ENCODE measurements at regions not wholly inside any gene's neighbourhood (a gene's known extent, or its start where the extent isn't known, plus 50 kb on each side); places are given as distances from the start of the nearest gene placed in this dataset.

- Histone ChIP-seq H3K36me3 (ENCODE audit: low read depth) (no peaks in the 10 kb centered on the region), H3K9me3 (no peaks in the 10 kb centered on the region), H3K4me1 (ENCODE audit: low read depth) (no peaks in the 10 kb centered on the region), H3K4me3 (no peak overlapping the region)
- intact Hi-C loops (cut with DNase I, micrococcal nuclease) = no loop called here
- TF ChIP-seq CTCF (IDR thresholded peaks at IDR 0.05) = no peak
- no peak for ATAC-seq
- DNase-seq = no peak
These were observed 109.8 kb upstream of the POU3F2 start for GRCh38 chr6:98724537-98724936.

DNA sequence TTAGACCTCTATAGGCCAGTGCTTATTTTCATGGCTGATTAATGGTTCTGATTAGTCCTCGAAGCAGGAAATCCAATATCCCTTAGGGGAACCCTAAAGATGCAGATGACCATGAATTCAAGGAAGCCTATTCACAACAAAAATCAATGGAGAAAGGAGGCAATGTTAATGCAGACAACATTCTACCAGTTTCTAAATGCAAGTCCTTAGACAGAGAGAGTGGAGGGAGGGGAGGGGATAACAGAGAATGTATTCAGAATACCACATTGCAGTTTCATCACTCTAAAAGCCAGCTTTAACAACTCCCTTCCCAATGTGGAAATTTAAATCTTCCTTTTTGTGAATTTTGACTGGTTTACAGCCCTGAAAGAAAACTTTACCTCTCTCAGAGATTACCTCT, 87.1 kb upstream of the POU3F2 start:
- intact Hi-C loops (cut with DNase I, micrococcal nuclease) = no loop called here
- H3K36me3 ChIP-seq (ENCODE audit: low read depth) = no peaks in the 10 kb centered on the region
- DNase-seq (no peak), ATAC-seq (no peak)
- TF ChIP-seq CTCF (IDR thresholded peaks at IDR 0.05) = no peak
- H3K9me3 ChIP-seq = no peaks in the 10 kb centered on the region
- no peak overlapping the region for H3K4me3 ChIP-seq
- H3K4me1 ChIP-seq (ENCODE audit: low read depth) = no peaks in the 10 kb centered on the region

GRCh38 chr6:98747960-98748359, 86.4 kb upstream of the POU3F2 start:
- TF ChIP-seq CTCF (IDR thresholded peaks at IDR 0.05) = no peak
- ATAC-seq (no peak), DNase-seq (no peak)
- H3K4me1 ChIP-seq (ENCODE audit: low read depth) = no peaks in the 10 kb centered on the region
- no peaks in the 10 kb centered on the region for H3K9me3 ChIP-seq
- H3K36me3 ChIP-seq (ENCODE audit: low read depth) = no peaks in the 10 kb centered on the region
- intact Hi-C loops (cut with DNase I, micrococcal nuclease) = no loop called here
- H3K4me3 ChIP-seq = no peak overlapping the region

- DNase-seq (no peak), ATAC-seq (no peak)
- Histone ChIP-seq H3K36me3 (ENCODE audit: low read depth) (no peaks in the 10 kb centered on the region), H3K9me3 (no peaks in the 10 kb centered on the region), H3K4me3 (no peak overlapping the region), H3K4me1 (ENCODE audit: low read depth) (peaks cover 2% of the 10 kb centered on the region)
- intact Hi-C loops (cut with DNase I, micrococcal nuclease) = no loop called here
- TF ChIP-seq CTCF (IDR thresholded peaks at IDR 0.05) = no peak
These were observed 74.9 kb upstream of the POU3F2 start for GRCh38 chr6:98759459-98759858.

GRCh38 chr6:98764373-98764911, 69.9 kb upstream of the POU3F2 start:
- ATAC-seq = no peak
- no peak overlapping the region for H3K4me3 ChIP-seq
- TF ChIP-seq CTCF (IDR thresholded peaks at IDR 0.05) = no peak
- no peaks in the 10 kb centered on the region for H3K9me3 ChIP-seq
- no peak for DNase-seq
- H3K36me3 ChIP-seq (ENCODE audit: low read depth) = no peaks in the 10 kb centered on the region
- H3K4me1 ChIP-seq (ENCODE audit: low read depth) = peaks cover 6% of the 10 kb centered on the region
- intact Hi-C loops (cut with DNase I, micrococcal nuclease) = no loop called here

- intact Hi-C loops (cut with DNase I, micrococcal nuclease) = no loop called here
- no peak overlapping the region for H3K4me3 ChIP-seq
- H3K36me3 ChIP-seq (ENCODE audit: low read depth) = no peaks in the 10 kb centered on the region
- ATAC-seq (no peak), DNase-seq (peak in 1 of 3 donors; percentile 12)
- H3K4me1 ChIP-seq (ENCODE audit: low read depth) = peaks cover 3% of the 10 kb centered on the region
- no peak for TF ChIP-seq CTCF (IDR thresholded peaks at IDR 0.05)
- no peaks in the 10 kb centered on the region for H3K9me3 ChIP-seq
These were observed 64.8 kb upstream of the POU3F2 start for GRCh38 chr6:98769546-98769945.
